H9 (cell line): ENCODE measurements at regions not wholly inside any gene's neighbourhood (a gene's known extent, or its start where the extent isn't known, plus 50 kb on each side); places are given as distances from the start of the nearest gene placed in this dataset.

Experiments
- DNase-seq: peaks from one replicate; pipeline ENCODE4 v3.0.0-alpha.2; 2017
- H2AFZ ChIP-seq: one replicate; pipeline ENCODE4 v1.6.1; 2013; ENCODE audit warnings: mild to moderate bottlenecking, low read length, control low read depth, moderate library complexity
- H2AK5ac ChIP-seq: 2 replicates; pipeline ENCODE4 v1.6.1; 2013; ENCODE audit warnings: low read length, control low read depth, mixed read lengths; ENCODE audit not compliant: insufficient read length
- H2BK120ac ChIP-seq: one replicate; pipeline ENCODE4 v1.6.1; 2013; ENCODE audit warnings: low read depth, mild to moderate bottlenecking, low read length, control low read depth, inconsistent platforms; ENCODE audit not compliant: poor library complexity, severe bottlenecking
- H2BK12ac ChIP-seq: 2 replicates; pipeline ENCODE4 v1.6.1; 2013; ENCODE audit warnings: low read length, control low read depth, mixed read lengths, low read depth; ENCODE audit not compliant: insufficient read length
- H2BK15ac ChIP-seq: 2 replicates; pipeline ENCODE4 v1.6.1; 2013; ENCODE audit warnings: low read depth, low read length, control low read depth
- H2BK20ac ChIP-seq: one replicate; pipeline ENCODE4 v1.6.1; 2013; ENCODE audit warnings: low read depth, mild to moderate bottlenecking, low read length, control low read depth, inconsistent platforms; ENCODE audit not compliant: poor library complexity, severe bottlenecking
- H2BK5ac ChIP-seq: 2 replicates; pipeline ENCODE4 v1.6.1; 2013; ENCODE audit warnings: low read length, control low read depth, mixed read lengths; ENCODE audit not compliant: insufficient read length
- H3K14ac ChIP-seq: 2 replicates; pipeline ENCODE4 v1.6.1; 2013; ENCODE audit warnings: low read length, control low read depth; ENCODE audit not compliant: insufficient read depth
- H3K18ac ChIP-seq: 2 replicates; pipeline ENCODE4 v1.6.1; 2013; ENCODE audit warnings: low read depth, mild to moderate bottlenecking, mixed read lengths, low read length, control low read depth; ENCODE audit not compliant: insufficient read length
- H3K23ac ChIP-seq: 2 replicates; pipeline ENCODE4 v1.6.1; 2013; ENCODE audit warnings: low read length, control low read depth, mixed read lengths, low read depth; ENCODE audit not compliant: insufficient read length
- H3K23me2 ChIP-seq: 2 replicates; pipeline ENCODE4 v1.6.1; 2013; ENCODE audit warnings: low read depth, mild to moderate bottlenecking, mixed read lengths, low read length, control low read depth; ENCODE audit not compliant: insufficient read length, poor library complexity, severe bottlenecking
- H3K27ac ChIP-seq: 2 replicates; pipeline ENCODE4 v1.5.1; 2013; ENCODE audit warnings: low read length, control low read depth, mixed read lengths, low read depth; ENCODE audit not compliant: insufficient read length
- H3K27me3 ChIP-seq: 2 replicates; pipeline ENCODE4 v1.6.1; 2013; ENCODE audit warnings: low read length, control low read depth, inconsistent platforms; ENCODE audit not compliant: insufficient read depth
- H3K4ac ChIP-seq: 2 replicates; pipeline ENCODE4 v1.6.1; 2013; ENCODE audit warnings: low read depth, mild to moderate bottlenecking, control low read depth, inconsistent platforms, low read length, moderate library complexity
- H3K4me1 ChIP-seq: 2 replicates; pipeline ENCODE4 v1.6.1; 2013; ENCODE audit warnings: low read length, control low read depth, inconsistent platforms; ENCODE audit not compliant: insufficient read depth
- H3K4me2 ChIP-seq: 2 replicates; pipeline ENCODE4 v1.6.1; 2013; ENCODE audit warnings: low read length, control low read depth, mixed read lengths; ENCODE audit not compliant: insufficient read length, insufficient read depth
- H3K56ac ChIP-seq: 2 replicates; pipeline ENCODE4 v1.6.1; 2013; ENCODE audit warnings: low read depth, mild to moderate bottlenecking, mixed read lengths, low read length, control low read depth; ENCODE audit not compliant: insufficient read length
- H3K79me1 ChIP-seq: 2 replicates; pipeline ENCODE4 v1.6.1; 2013; ENCODE audit warnings: low read depth, mild to moderate bottlenecking, moderate library complexity, low read length, control low read depth, inconsistent platforms; ENCODE audit not compliant: insufficient read depth, poor library complexity, severe bottlenecking
- H3K79me2 ChIP-seq: 2 replicates; pipeline ENCODE4 v1.6.1; 2013; ENCODE audit warnings: low read length, control low read depth, inconsistent platforms; ENCODE audit not compliant: insufficient read depth
- H3K9ac ChIP-seq: 2 replicates; pipeline ENCODE4 v1.6.1; 2013; ENCODE audit warnings: low read length, control low read depth, mixed read lengths; ENCODE audit not compliant: insufficient read length; ENCODE audit errors: extremely low read depth
- H3K9me3 ChIP-seq: one replicate; pipeline ENCODE4 v1.6.1; 2013; ENCODE audit warnings: low read depth, low read length, inconsistent platforms; ENCODE audit not compliant: control insufficient read depth
- H3T11ph ChIP-seq: one replicate; pipeline ENCODE4 v1.6.1; 2013; ENCODE audit warnings: mild to moderate bottlenecking, low read length, control low read depth, inconsistent platforms
- H4K20me1 ChIP-seq: one replicate; pipeline ENCODE4 v1.6.1; 2013; ENCODE audit not compliant: control insufficient read depth, insufficient read length, insufficient read depth
- H4K5ac ChIP-seq: 2 replicates; pipeline ENCODE4 v1.6.1; 2013; ENCODE audit warnings: low read depth, mild to moderate bottlenecking, mixed read lengths, low read length, control low read depth; ENCODE audit not compliant: insufficient read length
- H4K8ac ChIP-seq: replicated peaks from 2 replicates; pipeline ENCODE4 v1.6.1; 2013; ENCODE audit warnings: low read length, control low read depth, mixed read lengths, low read depth; ENCODE audit not compliant: insufficient read length
- H4K91ac ChIP-seq: 2 replicates; pipeline ENCODE4 v1.6.1; 2013; ENCODE audit warnings: low read depth, mild to moderate bottlenecking, moderate library complexity, mixed read lengths, low read length, control low read depth; ENCODE audit not compliant: insufficient read length
- H3K27ac Mint-ChIP-seq, 3 experiments: 2 replicates in 2 of 3; 3 replicates in 1 of 3; pipeline ENCODE4 v1.8.0; 2020 to 2021; ENCODE audit warnings: mixed read lengths in 3 of 3, mild to moderate bottlenecking in 1 of 3, moderate library complexity in 1 of 3
- H3K27me3 Mint-ChIP-seq: 2 replicates; pipeline ENCODE4 v1.8.0; 2021; ENCODE audit warnings: low read depth, mild to moderate bottlenecking, moderate library complexity, mixed read lengths
- H3K36me3 Mint-ChIP-seq, 3 experiments: 2 replicates in 2 of 3; 3 replicates in 1 of 3; pipeline ENCODE4 v1.8.0; 2020 to 2021; ENCODE audit warnings: low read depth in 3 of 3, mixed read lengths in 3 of 3; ENCODE audit not compliant: insufficient read depth in 1 of 3
- H3K4me1 Mint-ChIP-seq, 2 experiments: 2 replicates each; pipeline ENCODE4 v1.8.0; 2020; ENCODE audit warnings: mixed read lengths in 2 of 2
- H3K4me3 Mint-ChIP-seq, 2 experiments: 2 replicates in 1 of 2; 3 replicates in 1 of 2; pipeline ENCODE4 v1.8.0; 2020 to 2021; ENCODE audit warnings: mild to moderate bottlenecking in 2 of 2, mixed read lengths in 2 of 2, moderate library complexity in 1 of 2
- H3K9me3 Mint-ChIP-seq, 2 experiments: 2 replicates in 1 of 2; 3 replicates in 1 of 2; pipeline ENCODE4 v1.8.0; 2020; ENCODE audit warnings: mild to moderate bottlenecking in 2 of 2, mixed read lengths in 2 of 2, moderate library complexity in 1 of 2
- CTCF ChIP-seq: fragments of 200-600 bp; sonication (generic); conservative IDR thresholded peaks from 3 replicates; pipeline ENCODE4 v1.8.0; 2021; ENCODE audit warnings: antibody characterized with exemption, mild to moderate bottlenecking
- WGBS: extraction: QIAGEN DNeasy Blood & Tissue Kit; methylation state at CpG from one replicate; pipeline ENCODE4 v1.1.7; 2013; ENCODE audit warnings: missing lambda C conversion rate, low lambda C conversion rate, mixed read lengths; ENCODE audit not compliant: insufficient read length; ENCODE audit errors: extremely low coverage; 5-methylcytosine and 5-hydroxymethylcytosine counted together

- H3K79me2 ChIP-seq: no peaks in the 10 kb centered on the region
- no peak overlapping the region for H4K5ac ChIP-seq
- no peak for TF ChIP-seq CTCF
- Mint-ChIP-seq H3K9me3 (no peaks in the 10 kb centered on the region), H3K36me3 (no peaks in the 10 kb centered on the region; a peak in 1 of 7 replicates), H3K4me3 (no peak overlapping the region), H3K27me3 (0 out of 2 replicates have a peak, but pooled peaks cover 4% of the 10 kb centered on the region), H3K4me1 (peaks cover 4% of the 10 kb centered on the region in 2 experiments), H3K27ac (no peak overlapping the region)
- no peak overlapping the region for H3K56ac ChIP-seq
- no peak overlapping the region for H3T11ph ChIP-seq
- DNase-seq: no peak
- H2BK15ac ChIP-seq: no peak overlapping the region
- H3K9ac ChIP-seq: no peak overlapping the region
- H4K8ac ChIP-seq: no peak overlapping the region
- no peak overlapping the region for H3K4ac ChIP-seq
- H3K23me2 ChIP-seq: no peaks in the 10 kb centered on the region
- H2AK5ac ChIP-seq: no peak overlapping the region
- no peaks in the 10 kb centered on the region for H3K79me1 ChIP-seq
- no peak overlapping the region for H2BK120ac ChIP-seq
- no peak overlapping the region for H3K4me2 ChIP-seq
- H2BK12ac ChIP-seq: no peak overlapping the region
- H3K9me3 ChIP-seq: no peaks in the 10 kb centered on the region
- no peak overlapping the region for H2BK20ac ChIP-seq
- H3K18ac ChIP-seq: no peak overlapping the region
- no CpG with 5 or more reads among the region's 5 CpGs for WGBS
- H3K14ac ChIP-seq: no peak overlapping the region
- H2AFZ ChIP-seq: no peak overlapping the region
- no peak overlapping the region for H3K27ac ChIP-seq
- no peaks in the 10 kb centered on the region for H4K20me1 ChIP-seq
- no peaks in the 10 kb centered on the region; the same call in 1 of the 2 replicates for H3K27me3 ChIP-seq
- no peaks in the 10 kb centered on the region for H3K4me1 ChIP-seq
- H3K23ac ChIP-seq: no peak overlapping the region
- H4K91ac ChIP-seq: no peak overlapping the region
- H2BK5ac ChIP-seq: no peak overlapping the region
Observed at GRCh38 chr2:23243073-23243659, 141.8 kb upstream of the KLHL29 start.
